Trophoblast cell (in vitro differentiated cells and primary cell): ENCODE measurements at regions not wholly inside any gene's neighbourhood (a gene's known extent, or its start where the extent isn't known, plus 50 kb on each side); places are given as distances from the start of the nearest gene placed in this dataset.
A peak's percentile ranks its signal among the peaks of the same experiment; 100 is the strongest.

Experiments used
- DNase-seq, 2 donors: peaks; one replicate each; pipeline ENCODE4 v3.0.0-alpha.2; 2016
- H2AFZ ChIP-seq: 2 replicates; pipeline ENCODE4 v1.6.1; 2013; ENCODE audit warnings: low read length, moderate library complexity, mild to moderate bottlenecking; ENCODE audit not compliant: insufficient read depth, poor library complexity
- H2AK5ac ChIP-seq: 2 replicates; pipeline ENCODE4 v1.6.1; 2013; ENCODE audit warnings: mild to moderate bottlenecking, low read length
- H2BK120ac ChIP-seq: 2 replicates; pipeline ENCODE4 v1.6.1; 2013; ENCODE audit warnings: low read length, mild to moderate bottlenecking, moderate library complexity; ENCODE audit not compliant: insufficient read depth, poor library complexity
- H2BK12ac ChIP-seq: 2 replicates; pipeline ENCODE4 v1.6.1; 2013; ENCODE audit warnings: mild to moderate bottlenecking, low read length, moderate library complexity
- H2BK5ac ChIP-seq: 2 replicates; pipeline ENCODE4 v1.6.1; 2013; ENCODE audit warnings: low read length, low read depth, moderate library complexity, mild to moderate bottlenecking; ENCODE audit not compliant: poor library complexity
- H3K14ac ChIP-seq: 2 replicates; pipeline ENCODE4 v1.6.1; 2013; ENCODE audit warnings: mild to moderate bottlenecking, low read length
- H3K18ac ChIP-seq: 2 replicates; pipeline ENCODE4 v1.6.1; 2013; ENCODE audit warnings: mild to moderate bottlenecking, low read length
- H3K23ac ChIP-seq: 2 replicates; pipeline ENCODE4 v1.6.1; 2013; ENCODE audit warnings: low read length
- H3K27ac ChIP-seq: 2 replicates; pipeline ENCODE4 v1.5.1; 2013; ENCODE audit warnings: low read depth, mild to moderate bottlenecking, inconsistent platforms, low read length, moderate library complexity
- H3K27me3 ChIP-seq: 2 replicates; pipeline ENCODE4 v1.6.1; 2013; ENCODE audit warnings: inconsistent platforms, mild to moderate bottlenecking, low read length, moderate library complexity; ENCODE audit not compliant: insufficient read depth
- H3K36me3 ChIP-seq, 2 experiments: 1 replicate in 1 of 2; 2 replicates in 1 of 2; pipeline ENCODE4 v1.6.1; 2013; ENCODE audit warnings: low read length in 2 of 2, mild to moderate bottlenecking in 2 of 2, moderate library complexity in 1 of 2; ENCODE audit not compliant: insufficient read depth in 2 of 2, control insufficient read depth in 1 of 2
- H3K4ac ChIP-seq: 2 replicates; pipeline ENCODE4 v1.6.1; 2013; ENCODE audit warnings: low read depth, mild to moderate bottlenecking, low read length, moderate library complexity
- H3K4me1 ChIP-seq, 2 experiments: 1 replicate in 1 of 2; 2 replicates in 1 of 2; pipeline ENCODE4 v1.6.1; 2013; ENCODE audit warnings: low read length in 2 of 2, mild to moderate bottlenecking in 2 of 2, moderate library complexity in 1 of 2; ENCODE audit not compliant: insufficient read depth in 2 of 2, control insufficient read depth in 1 of 2
- H3K4me2 ChIP-seq: 2 replicates; pipeline ENCODE4 v1.6.1; 2013; ENCODE audit warnings: inconsistent platforms, mild to moderate bottlenecking, low read length, moderate library complexity
- H3K4me3 ChIP-seq: 2 replicates; pipeline ENCODE4 v1.5.1; 2013; ENCODE audit warnings: mild to moderate bottlenecking, low read depth, low read length, inconsistent platforms
- H3K79me1 ChIP-seq: one replicate; pipeline ENCODE4 v1.6.1; 2013; ENCODE audit warnings: low read length
- H3K79me2 ChIP-seq: 2 replicates; pipeline ENCODE4 v1.6.1; 2013; ENCODE audit warnings: low read length, mild to moderate bottlenecking; ENCODE audit not compliant: control insufficient read depth, insufficient read depth, poor library complexity
- H3K9ac ChIP-seq: 2 replicates; pipeline ENCODE4 v1.6.1; 2013; ENCODE audit warnings: mild to moderate bottlenecking, low read length
- H3K9me3 ChIP-seq: 2 replicates; pipeline ENCODE4 v1.6.1; 2013; ENCODE audit warnings: low read depth, mild to moderate bottlenecking, control low read depth, inconsistent platforms, low read length; ENCODE audit not compliant: insufficient read depth
- H4K12ac ChIP-seq: 2 replicates; pipeline ENCODE4 v1.6.1; 2013; ENCODE audit warnings: low read depth, mild to moderate bottlenecking, low read length, moderate library complexity
- H4K8ac ChIP-seq: 2 replicates; pipeline ENCODE4 v1.6.1; 2013; ENCODE audit warnings: low read depth, mild to moderate bottlenecking, low read length, moderate library complexity
- H4K91ac ChIP-seq: one replicate; pipeline ENCODE4 v1.6.1; 2013; ENCODE audit warnings: low read depth, mild to moderate bottlenecking, low read length, moderate library complexity
- WGBS: extraction: QIAGEN DNeasy Blood & Tissue Kit; methylation state at CpG from one replicate; pipeline ENCODE4 v1.1.7; 2013; ENCODE audit warnings: missing lambda C conversion rate; ENCODE audit not compliant: insufficient read length, insufficient coverage; ENCODE audit errors: extremely low coverage; 5-methylcytosine and 5-hydroxymethylcytosine counted together

DNA sequence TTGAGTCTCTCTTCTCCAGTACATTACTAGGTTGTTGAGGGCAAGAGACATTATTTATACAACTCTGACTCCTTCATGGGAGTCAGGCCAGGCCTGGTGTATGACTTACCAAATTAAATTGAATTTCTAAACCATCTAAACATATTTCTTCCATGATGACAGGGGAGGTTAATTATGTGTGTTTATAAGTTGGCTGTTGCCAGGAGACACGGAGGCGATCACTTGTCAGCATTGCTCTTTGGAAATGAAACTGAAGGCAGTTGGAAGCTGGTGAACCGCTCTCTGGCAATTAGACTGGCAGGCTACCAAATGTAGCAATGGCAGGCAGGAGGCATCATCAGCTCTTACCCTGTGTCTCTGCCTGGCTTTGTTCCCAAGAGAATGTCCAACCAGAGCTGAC lies 241.4 kb downstream of the KCNS3 start:
- Histone ChIP-seq H4K8ac (no peak overlapping the region), H3K4me2 (no peak overlapping the region), H3K9ac (no peak overlapping the region), H3K9me3 (no peaks in the 10 kb centered on the region), H3K23ac (no peak overlapping the region), H3K4me3 (no peak overlapping the region), H4K91ac (no peak overlapping the region), H3K18ac (no peak overlapping the region), H3K27me3 (no peaks in the 10 kb centered on the region), H2AFZ (no peak overlapping the region), H4K12ac (no peak overlapping the region), H2BK12ac (no peak overlapping the region), H3K79me1 (no peaks in the 10 kb centered on the region), H2BK120ac (no peak overlapping the region), H3K14ac (no peak overlapping the region), H2BK5ac (no peak overlapping the region), H3K36me3 (no peaks in the 10 kb centered on the region), H3K79me2 (no peaks in the 10 kb centered on the region), H3K4me1 (no peaks in the 10 kb centered on the region), H2AK5ac (no peak overlapping the region), H3K27ac (no peak overlapping the region), H3K4ac (no peak overlapping the region)
- WGBS, result no CpG with 5 or more reads among the region's 3 CpGs
- DNase-seq, result no peak

DNA sequence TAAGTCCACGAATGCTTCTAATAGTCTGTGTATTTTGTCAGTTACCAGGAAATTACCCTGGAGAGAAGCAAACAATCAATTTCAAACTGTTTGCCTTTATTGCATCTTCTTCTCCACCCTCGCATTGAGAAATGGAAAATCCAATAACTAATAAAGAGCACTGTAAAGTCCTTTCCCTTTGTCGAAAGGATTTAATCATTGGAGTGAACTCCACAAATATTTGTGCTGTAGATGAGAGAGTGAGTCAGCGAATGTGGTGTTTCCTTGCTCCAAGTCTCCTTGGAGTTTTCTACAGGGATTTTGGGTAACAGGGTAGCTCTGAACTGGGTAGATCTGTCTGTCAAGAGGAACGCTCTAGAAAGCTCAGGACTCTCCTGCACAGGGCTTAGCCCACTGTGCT lies 240.2 kb downstream of the KCNS3 start:
- Histone ChIP-seq H3K4ac (no peak overlapping the region), H2BK12ac (no peak overlapping the region), H2BK5ac (no peak overlapping the region), H3K14ac (no peak overlapping the region), H4K12ac (no peak overlapping the region), H2AK5ac (no peak overlapping the region), H3K9me3 (no peaks in the 10 kb centered on the region), H4K91ac (no peak overlapping the region), H3K27me3 (no peaks in the 10 kb centered on the region), H3K4me1 (no peaks in the 10 kb centered on the region), H4K8ac (no peak overlapping the region), H3K23ac (no peak overlapping the region), H3K18ac (no peak overlapping the region), H3K79me1 (no peaks in the 10 kb centered on the region), H3K27ac (no peak overlapping the region), H2AFZ (no peak overlapping the region), H3K79me2 (no peaks in the 10 kb centered on the region), H3K4me3 (no peak overlapping the region), H3K9ac (no peak overlapping the region), H3K36me3 (no peaks in the 10 kb centered on the region), H3K4me2 (no peak overlapping the region), H2BK120ac (no peak overlapping the region)
- WGBS, result no CpG with 5 or more reads among the region's 5 CpGs
- no peak for DNase-seq

DNA sequence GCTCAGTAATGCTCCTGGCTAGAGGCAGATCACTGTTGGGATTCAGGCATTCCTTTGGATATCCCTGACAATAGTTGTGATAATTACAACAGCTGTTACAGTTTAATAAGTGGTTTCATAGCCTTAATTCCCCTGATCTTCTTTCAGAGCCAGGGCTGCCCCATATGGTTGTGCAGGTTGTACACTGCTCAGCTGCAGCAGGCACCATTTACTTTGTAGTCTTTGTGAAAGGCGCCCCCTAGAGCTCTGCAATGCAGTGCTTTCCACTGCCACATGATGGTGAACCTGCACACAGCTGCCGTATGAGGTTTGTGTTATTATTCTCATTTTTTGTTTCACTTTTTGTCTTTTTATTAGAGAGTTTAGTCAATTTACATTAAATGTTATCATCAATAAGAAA lies 239.1 kb downstream of the KCNS3 start:
- WGBS, result no CpG with 5 or more reads among the region's 2 CpGs

DNA sequence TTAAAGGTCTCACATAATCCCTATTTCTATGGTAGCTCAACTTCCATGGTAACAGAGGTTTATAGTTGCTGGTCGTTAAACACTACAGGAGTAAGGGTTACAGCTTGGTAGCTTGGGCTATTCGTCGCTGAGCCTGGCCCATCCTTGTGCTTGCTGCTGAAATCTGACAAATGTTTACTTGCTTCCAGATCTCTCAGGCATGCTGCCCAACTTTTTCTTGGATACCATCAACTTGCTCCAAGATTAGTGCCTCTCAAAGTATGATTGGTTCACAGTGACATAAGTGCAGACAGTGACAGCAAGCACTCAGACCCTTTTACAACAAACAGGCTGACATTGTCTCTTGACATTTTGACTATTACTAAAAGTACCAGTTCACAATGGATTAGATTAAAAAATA lies 231.8 kb downstream of the KCNS3 start:
- no peak overlapping the region for H4K91ac ChIP-seq
- H2AK5ac ChIP-seq, result no peak overlapping the region
- no peak overlapping the region for H2AFZ ChIP-seq
- H4K8ac ChIP-seq, result no peak overlapping the region
- H2BK5ac ChIP-seq, result no peak overlapping the region
- no peak overlapping the region for H3K9ac ChIP-seq
- no peak overlapping the region for H4K12ac ChIP-seq
- no peak overlapping the region for H3K4ac ChIP-seq
- no CpG with 5 or more reads among the region's 3 CpGs for WGBS
- no peaks in the 10 kb centered on the region for H3K36me3 ChIP-seq
- DNase-seq, result no peak
- no peak overlapping the region for H3K4me2 ChIP-seq
- no peak overlapping the region for H3K27ac ChIP-seq
- H3K23ac ChIP-seq, result no peak overlapping the region
- no peaks in the 10 kb centered on the region for H3K79me1 ChIP-seq
- no peak overlapping the region for H3K14ac ChIP-seq
- no peaks in the 10 kb centered on the region for H3K27me3 ChIP-seq
- H2BK120ac ChIP-seq, result no peak overlapping the region
- no peak overlapping the region for H3K4me3 ChIP-seq
- H3K9me3 ChIP-seq, result no peaks in the 10 kb centered on the region
- no peak overlapping the region for H3K18ac ChIP-seq
- no peaks in the 10 kb centered on the region for H3K79me2 ChIP-seq
- no peak overlapping the region for H2BK12ac ChIP-seq
- H3K4me1 ChIP-seq, result peaks cover 0 to 1% of the 10 kb centered on the region in 2 experiments

More for the DNA sequence above, 239.1 kb downstream of the KCNS3 start:
- Histone ChIP-seq H2BK12ac (no peak overlapping the region), H3K4me3 (no peak overlapping the region), H3K14ac (no peak overlapping the region), H3K9ac (no peak overlapping the region), H2AK5ac (no peak overlapping the region), H3K79me1 (no peaks in the 10 kb centered on the region), H3K9me3 (no peaks in the 10 kb centered on the region), H3K79me2 (no peaks in the 10 kb centered on the region), H4K12ac (no peak overlapping the region), H3K23ac (no peak overlapping the region), H4K8ac (no peak overlapping the region), H3K4me2 (no peak overlapping the region), H2BK120ac (no peak overlapping the region), H2AFZ (no peak overlapping the region), H2BK5ac (no peak overlapping the region), H3K18ac (no peak overlapping the region), H3K4ac (no peak overlapping the region), H3K27me3 (no peaks in the 10 kb centered on the region), H3K36me3 (no peaks in the 10 kb centered on the region), H3K27ac (no peak overlapping the region), H4K91ac (no peak overlapping the region), H3K4me1 (no peaks in the 10 kb centered on the region)
- peak in 1 of 2 donors; percentile 41 for DNase-seq
